ENCODE measurements at regions not wholly inside any gene's neighbourhood (a gene's known extent, or its start where the extent isn't known, plus 50 kb on each side); places are given as distances from the start of the nearest gene placed in this dataset.

GRCh38 chr2:156112323-156112722 lies 220.2 kb downstream of the NR4A2 start:
- Histone ChIP-seq H2AK5ac (ENCODE audit: insufficient read length, low read length) (no peak overlapping the region), H2BK15ac (ENCODE audit: low read depth, low read length) (no peak overlapping the region), H4K20me1 (ENCODE audit: control insufficient read depth, insufficient read depth, insufficient read length) (no peaks in the 10 kb centered on the region), H4K5ac (ENCODE audit: insufficient read length, low read depth, low read length) (no peak overlapping the region), H3K18ac (ENCODE audit: insufficient read length, low read depth, low read length) (no peak overlapping the region), H3K27ac (ENCODE audit: insufficient read length, low read depth, low read length) (no peak overlapping the region), H4K91ac (ENCODE audit: insufficient read length, low read depth, low read length) (no peak overlapping the region), H3K4ac (ENCODE audit: low read depth, low read length) (no peak overlapping the region), H2BK12ac (ENCODE audit: insufficient read length, low read depth, low read length) (no peak overlapping the region), H2BK20ac (ENCODE audit: low read depth, low read length, poor library complexity, severe bottlenecking) (no peak overlapping the region), H3K4me2 (ENCODE audit: insufficient read depth, insufficient read length, low read length) (no peak overlapping the region), H2AFZ (ENCODE audit: low read length) (no peak overlapping the region), H3K79me1 (ENCODE audit: insufficient read depth, low read depth, low read length, poor library complexity, severe bottlenecking) (no peaks in the 10 kb centered on the region), H2BK120ac (ENCODE audit: low read depth, low read length, poor library complexity, severe bottlenecking) (no peak overlapping the region), H3K9me3 (ENCODE audit: control insufficient read depth, low read depth, low read length) (no peaks in the 10 kb centered on the region), H3K79me2 (ENCODE audit: insufficient read depth, low read length) (no peaks in the 10 kb centered on the region), H3K4me1 (ENCODE audit: insufficient read depth, low read length) (no peaks in the 10 kb centered on the region), H3K14ac (ENCODE audit: insufficient read depth, low read length) (no peak overlapping the region), H4K8ac (replicated peaks; ENCODE audit: insufficient read length, low read depth, low read length) (no peak overlapping the region), H3T11ph (ENCODE audit: low read length) (no peak overlapping the region), H3K23ac (ENCODE audit: insufficient read length, low read depth, low read length) (no peak overlapping the region), H3K56ac (ENCODE audit: insufficient read length, low read depth, low read length) (no peak overlapping the region), H2BK5ac (ENCODE audit: insufficient read length, low read length) (no peak overlapping the region), H3K23me2 (ENCODE audit: insufficient read length, low read depth, low read length, poor library complexity, severe bottlenecking) (no peaks in the 10 kb centered on the region), H3K9ac (ENCODE audit: extremely low read depth, insufficient read length, low read length) (no peak overlapping the region), H3K27me3 (ENCODE audit: insufficient read depth, low read length) (no peaks in the 10 kb centered on the region)
- Mint-ChIP-seq H3K9me3 (no peaks in the 10 kb centered on the region), H3K4me3 (no peak overlapping the region), H3K27me3 (ENCODE audit: low read depth) (no peaks in the 10 kb centered on the region), H3K27ac (no peak overlapping the region), H3K36me3 (ENCODE audit: insufficient read depth in 1 of 3, low read depth in 3 of 3) (no peaks in the 10 kb centered on the region; a peak in 1 of 7 replicates), H3K4me1 (peaks cover 0 to 2% of the 10 kb centered on the region in 2 experiments; a peak in 1 of 4 replicates)
- DNase-seq, result no peak
- TF ChIP-seq, protein P1, sequence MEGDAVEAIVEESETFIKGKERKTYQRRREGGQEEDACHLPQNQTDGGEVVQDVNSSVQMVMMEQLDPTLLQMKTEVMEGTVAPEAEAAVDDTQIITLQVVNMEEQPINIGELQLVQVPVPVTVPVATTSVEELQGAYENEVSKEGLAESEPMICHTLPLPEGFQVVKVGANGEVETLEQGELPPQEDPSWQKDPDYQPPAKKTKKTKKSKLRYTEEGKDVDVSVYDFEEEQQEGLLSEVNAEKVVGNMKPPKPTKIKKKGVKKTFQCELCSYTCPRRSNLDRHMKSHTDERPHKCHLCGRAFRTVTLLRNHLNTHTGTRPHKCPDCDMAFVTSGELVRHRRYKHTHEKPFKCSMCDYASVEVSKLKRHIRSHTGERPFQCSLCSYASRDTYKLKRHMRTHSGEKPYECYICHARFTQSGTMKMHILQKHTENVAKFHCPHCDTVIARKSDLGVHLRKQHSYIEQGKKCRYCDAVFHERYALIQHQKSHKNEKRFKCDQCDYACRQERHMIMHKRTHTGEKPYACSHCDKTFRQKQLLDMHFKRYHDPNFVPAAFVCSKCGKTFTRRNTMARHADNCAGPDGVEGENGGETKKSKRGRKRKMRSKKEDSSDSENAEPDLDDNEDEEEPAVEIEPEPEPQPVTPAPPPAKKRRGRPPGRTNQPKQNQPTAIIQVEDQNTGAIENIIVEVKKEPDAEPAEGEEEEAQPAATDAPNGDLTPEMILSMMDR (conservative IDR thresholded peaks at IDR 0.05), result no peak
- no CpG with 5 or more reads among the region's 1 CpG for WGBS (ENCODE audit: extremely low coverage, insufficient read length, low lambda C conversion rate)

Data from H9 (cell line).